H1 (cell line): ENCODE measurements at regions not wholly inside any gene's neighbourhood (a gene's known extent, or its start where the extent isn't known, plus 50 kb on each side); places are given as distances from the start of the nearest gene placed in this dataset.

Source experiments
- EP300 ChIP-seq, 2 experiments: IDR thresholded peaks; 1 replicate in 1 of 2; 2 replicates in 1 of 2; pipeline ENCODE4 v1.6.1; 2011 to 2012; ENCODE audit warnings: low read depth in 2 of 2, low read length in 2 of 2, mild to moderate bottlenecking in 2 of 2, borderline replicate concordance in 1 of 2, inconsistent platforms in 1 of 2, moderate library complexity in 1 of 2
- POLR2AphosphoS5 ChIP-seq: IDR thresholded peaks from 2 replicates; pipeline ENCODE4 v1.6.1; 2011; ENCODE audit warnings: low read depth, low read length
- TAF1 ChIP-seq: IDR thresholded peaks from 2 replicates; pipeline ENCODE4 v1.6.1; 2011; ENCODE audit warnings: mild to moderate bottlenecking, low read depth, low read length
- TCF12 ChIP-seq: IDR thresholded peaks from 2 replicates; pipeline ENCODE4 v1.6.1; 2011; ENCODE audit warnings: low read depth, mild to moderate bottlenecking, low read length
- TF ChIP-seq, protein P1 (sequence below): IDR thresholded peaks from 2 replicates; pipeline ENCODE4 v1.6.1; 2012; ENCODE audit warnings: low read length, inconsistent platforms
- TF ChIP-seq, protein P2 (sequence below), 3 experiments: IDR thresholded peaks; 1 replicate in 2 of 3; 2 replicates in 1 of 3; pipeline versions ENCODE4 v1.5.1 to v1.6.1; 2011; ENCODE audit warnings: low read length in 3 of 3, mild to moderate bottlenecking in 3 of 3, inconsistent platforms in 2 of 3, low read depth in 1 of 3, moderate library complexity in 1 of 3; ENCODE audit not compliant: insufficient read depth in 1 of 3; ENCODE audit errors: control extremely low read depth in 1 of 3
- TF ChIP-seq, protein P3 (sequence below): IDR thresholded peaks from 2 replicates; pipeline ENCODE4 v1.6.1; 2011; ENCODE audit warnings: low read length, improper control_type of control experiment

DNA sequence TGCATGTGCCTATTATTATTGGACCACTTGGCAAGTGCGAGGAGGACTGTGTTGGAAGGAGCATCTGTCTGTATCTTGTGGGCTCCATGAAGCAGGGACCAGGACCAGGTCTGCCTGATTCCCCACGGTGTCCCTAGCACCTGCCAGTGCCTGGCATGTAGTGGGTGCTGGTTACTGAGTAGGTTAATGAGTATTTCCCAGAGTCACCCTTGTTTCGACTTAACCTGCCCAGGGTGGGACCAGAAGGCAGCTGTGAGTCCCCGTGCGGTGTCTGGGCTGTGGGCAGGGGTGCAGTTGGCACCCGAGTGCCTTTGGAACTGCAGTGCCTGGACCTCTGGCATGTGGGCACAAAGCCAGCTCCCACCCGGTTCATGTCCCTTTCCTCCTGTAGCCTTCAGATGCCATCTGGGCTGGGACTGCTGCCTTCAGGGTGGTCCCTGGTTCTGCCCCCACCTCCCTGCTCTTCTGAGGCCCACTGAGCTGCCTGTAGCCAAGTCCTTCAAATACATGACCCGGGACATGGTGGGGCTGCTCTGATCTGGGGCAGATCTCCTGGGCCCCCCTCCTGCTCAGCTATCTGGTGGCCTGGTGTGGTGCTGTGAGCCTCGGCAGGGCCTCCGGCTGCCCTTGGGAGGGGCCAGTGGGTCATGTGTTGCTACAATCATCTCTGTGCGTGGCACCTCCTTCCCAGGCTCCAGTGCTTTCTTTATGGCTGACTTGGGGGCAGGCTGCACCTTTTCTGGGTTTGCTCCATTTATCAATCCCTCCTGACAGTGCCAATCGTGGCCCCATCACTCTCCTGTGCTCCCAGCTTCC, 53.0 kb upstream of the SORCS2 start:
- TF ChIP-seq, protein P1, sequence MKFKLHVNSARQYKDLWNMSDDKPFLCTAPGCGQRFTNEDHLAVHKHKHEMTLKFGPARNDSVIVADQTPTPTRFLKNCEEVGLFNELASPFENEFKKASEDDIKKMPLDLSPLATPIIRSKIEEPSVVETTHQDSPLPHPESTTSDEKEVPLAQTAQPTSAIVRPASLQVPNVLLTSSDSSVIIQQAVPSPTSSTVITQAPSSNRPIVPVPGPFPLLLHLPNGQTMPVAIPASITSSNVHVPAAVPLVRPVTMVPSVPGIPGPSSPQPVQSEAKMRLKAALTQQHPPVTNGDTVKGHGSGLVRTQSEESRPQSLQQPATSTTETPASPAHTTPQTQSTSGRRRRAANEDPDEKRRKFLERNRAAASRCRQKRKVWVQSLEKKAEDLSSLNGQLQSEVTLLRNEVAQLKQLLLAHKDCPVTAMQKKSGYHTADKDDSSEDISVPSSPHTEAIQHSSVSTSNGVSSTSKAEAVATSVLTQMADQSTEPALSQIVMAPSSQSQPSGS = no peak
- TF ChIP-seq, protein P2, sequence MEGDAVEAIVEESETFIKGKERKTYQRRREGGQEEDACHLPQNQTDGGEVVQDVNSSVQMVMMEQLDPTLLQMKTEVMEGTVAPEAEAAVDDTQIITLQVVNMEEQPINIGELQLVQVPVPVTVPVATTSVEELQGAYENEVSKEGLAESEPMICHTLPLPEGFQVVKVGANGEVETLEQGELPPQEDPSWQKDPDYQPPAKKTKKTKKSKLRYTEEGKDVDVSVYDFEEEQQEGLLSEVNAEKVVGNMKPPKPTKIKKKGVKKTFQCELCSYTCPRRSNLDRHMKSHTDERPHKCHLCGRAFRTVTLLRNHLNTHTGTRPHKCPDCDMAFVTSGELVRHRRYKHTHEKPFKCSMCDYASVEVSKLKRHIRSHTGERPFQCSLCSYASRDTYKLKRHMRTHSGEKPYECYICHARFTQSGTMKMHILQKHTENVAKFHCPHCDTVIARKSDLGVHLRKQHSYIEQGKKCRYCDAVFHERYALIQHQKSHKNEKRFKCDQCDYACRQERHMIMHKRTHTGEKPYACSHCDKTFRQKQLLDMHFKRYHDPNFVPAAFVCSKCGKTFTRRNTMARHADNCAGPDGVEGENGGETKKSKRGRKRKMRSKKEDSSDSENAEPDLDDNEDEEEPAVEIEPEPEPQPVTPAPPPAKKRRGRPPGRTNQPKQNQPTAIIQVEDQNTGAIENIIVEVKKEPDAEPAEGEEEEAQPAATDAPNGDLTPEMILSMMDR (IDR thresholded peaks at IDR 0.05; ENCODE audit: control extremely low read depth in 1 of 3, insufficient read depth in 1 of 3, low read depth in 1 of 3, low read length in 3 of 3) = no peak
- TF ChIP-seq TCF12 (no peak), EP300 (IDR thresholded peaks at IDR 0.05; ENCODE audit: borderline replicate concordance in 1 of 2, low read depth in 2 of 2, low read length in 2 of 2) (no peak), POLR2AphosphoS5 (no peak), TAF1 (no peak)
- TF ChIP-seq, protein P3, sequence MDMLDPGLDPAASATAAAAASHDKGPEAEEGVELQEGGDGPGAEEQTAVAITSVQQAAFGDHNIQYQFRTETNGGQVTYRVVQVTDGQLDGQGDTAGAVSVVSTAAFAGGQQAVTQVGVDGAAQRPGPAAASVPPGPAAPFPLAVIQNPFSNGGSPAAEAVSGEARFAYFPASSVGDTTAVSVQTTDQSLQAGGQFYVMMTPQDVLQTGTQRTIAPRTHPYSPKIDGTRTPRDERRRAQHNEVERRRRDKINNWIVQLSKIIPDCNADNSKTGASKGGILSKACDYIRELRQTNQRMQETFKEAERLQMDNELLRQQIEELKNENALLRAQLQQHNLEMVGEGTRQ = no peak
